Breast epithelium (tissue), 4 donors: ENCODE measurements at regions not wholly inside any gene's neighbourhood (a gene's known extent, or its start where the extent isn't known, plus 50 kb on each side); places are given as distances from the start of the nearest gene placed in this dataset.

ENCODE experiments used
- DNase-seq, 2 donors: peaks; one replicate each; pipeline ENCODE4 v3.0.0-alpha.2; 2019; ENCODE audit warnings: low spot score in 2 of 2
- H3K27ac ChIP-seq, 2 donors: fragments of 200-600 bp; sonication (generic) in 1 of 2; one replicate each; pipeline ENCODE4 v1.5.1; 2016 to 2019; ENCODE audit warnings: mild to moderate bottlenecking in 1 of 2
- H3K27me3 ChIP-seq, 2 donors: fragments of 200-600 bp; sonication (generic) in 1 of 2; one replicate each; pipeline versions ENCODE4 v1.5.1 to v1.6.0; 2017 to 2019; ENCODE audit warnings: control low read depth in 1 of 2, mild to moderate bottlenecking in 1 of 2
- H3K36me3 ChIP-seq: fragments of 200-600 bp; one replicate; pipeline ENCODE4 v1.5.1; 2019
- H3K4me1 ChIP-seq, 2 donors: fragments of 200-600 bp; sonication (generic); one replicate each; pipeline ENCODE4 v1.5.1; 2016 to 2019; ENCODE audit warnings: control low read depth in 1 of 2
- H3K4me3 ChIP-seq, 3 donors: fragments of 200-600 bp; sonication (generic); 1 replicate in 2 of 3; 2 replicates in 1 of 3; pipeline ENCODE4 v1.5.1; 2016 to 2019; ENCODE audit warnings: mild to moderate bottlenecking in 3 of 3, moderate library complexity in 2 of 3
- H3K9me3 ChIP-seq, 2 donors: fragments of 200-600 bp; sonication (generic) in 1 of 2; one replicate each; pipeline ENCODE4 v1.5.1; 2016 to 2019; ENCODE audit warnings: control low read depth in 1 of 2
- POLR2A ChIP-seq: fragments of 450-650 bp; IDR thresholded peaks from one replicate; pipeline ENCODE4 v1.6.1; 2016; ENCODE audit warnings: antibody characterized with exemption, mild to moderate bottlenecking, moderate library complexity
- POLR2AphosphoS5 ChIP-seq, 3 donors: sonication (generic); formaldehyde crosslinking; IDR thresholded peaks; one replicate each; pipeline ENCODE4 v1.6.1; 2017; ENCODE audit warnings: antibody characterized with exemption in 3 of 3
- intact Hi-C: fragments of 100-400 bp; cut with DNase I; formaldehyde crosslinking; loops from one replicate; pipeline ENCODE4 v1.15.1; 2023; ENCODE audit warnings: low total_unique reads
- TF ChIP-seq, protein P1 (sequence below), 3 donors: fragments of 450-650 bp; IDR thresholded peaks; one replicate each; pipeline ENCODE4 v1.5.1; 2016 to 2017; ENCODE audit warnings: antibody characterized with exemption in 3 of 3, mild to moderate bottlenecking in 3 of 3, moderate library complexity in 3 of 3

DNA sequence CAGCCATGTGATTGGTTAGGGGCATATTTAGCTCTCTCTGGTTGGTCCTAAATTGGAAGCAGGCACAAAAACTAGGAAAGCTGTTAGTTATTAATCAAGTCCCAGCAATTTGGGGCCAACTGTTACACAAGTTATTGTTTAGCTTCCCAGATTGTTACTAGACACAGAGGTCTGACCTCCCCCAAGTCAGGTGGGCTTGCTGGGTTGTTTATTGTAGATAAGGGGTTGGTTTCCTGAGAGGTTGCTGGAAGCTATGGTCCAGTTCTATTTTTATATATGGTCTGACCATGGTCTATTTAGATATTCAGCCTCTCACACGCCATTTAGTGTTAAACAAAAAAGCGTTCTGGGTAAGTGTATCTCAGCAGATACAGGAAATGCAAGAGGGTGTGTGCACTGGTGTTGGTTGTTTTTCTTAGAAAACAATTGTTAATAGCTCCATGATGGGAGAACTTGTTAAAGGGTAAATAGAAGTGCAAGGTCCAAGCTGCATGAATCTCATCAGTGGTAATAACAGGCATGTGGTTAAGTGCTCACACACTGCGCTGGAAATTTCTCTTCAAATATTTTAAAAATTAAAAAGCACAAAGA, 150.0 kb downstream of the RAP2A start:
- H3K9me3 ChIP-seq, result no peaks in the 10 kb centered on the region
- TF ChIP-seq POLR2A, result no peak
- TF ChIP-seq POLR2AphosphoS5 (IDR thresholded peaks at IDR 0.05), result no peak
- TF ChIP-seq, protein P1, sequence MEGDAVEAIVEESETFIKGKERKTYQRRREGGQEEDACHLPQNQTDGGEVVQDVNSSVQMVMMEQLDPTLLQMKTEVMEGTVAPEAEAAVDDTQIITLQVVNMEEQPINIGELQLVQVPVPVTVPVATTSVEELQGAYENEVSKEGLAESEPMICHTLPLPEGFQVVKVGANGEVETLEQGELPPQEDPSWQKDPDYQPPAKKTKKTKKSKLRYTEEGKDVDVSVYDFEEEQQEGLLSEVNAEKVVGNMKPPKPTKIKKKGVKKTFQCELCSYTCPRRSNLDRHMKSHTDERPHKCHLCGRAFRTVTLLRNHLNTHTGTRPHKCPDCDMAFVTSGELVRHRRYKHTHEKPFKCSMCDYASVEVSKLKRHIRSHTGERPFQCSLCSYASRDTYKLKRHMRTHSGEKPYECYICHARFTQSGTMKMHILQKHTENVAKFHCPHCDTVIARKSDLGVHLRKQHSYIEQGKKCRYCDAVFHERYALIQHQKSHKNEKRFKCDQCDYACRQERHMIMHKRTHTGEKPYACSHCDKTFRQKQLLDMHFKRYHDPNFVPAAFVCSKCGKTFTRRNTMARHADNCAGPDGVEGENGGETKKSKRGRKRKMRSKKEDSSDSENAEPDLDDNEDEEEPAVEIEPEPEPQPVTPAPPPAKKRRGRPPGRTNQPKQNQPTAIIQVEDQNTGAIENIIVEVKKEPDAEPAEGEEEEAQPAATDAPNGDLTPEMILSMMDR (IDR thresholded peaks at IDR 0.05), result no peak
- H3K36me3 ChIP-seq, result no peaks in the 10 kb centered on the region
- H3K4me3 ChIP-seq, result no peak overlapping the region
- intact Hi-C loops, result loop anchor here (1.0 kb wide), 1 partner anchor 9 kb away; no protein-coding TSS in a partner anchor
- no peaks in the 10 kb centered on the region for H3K4me1 ChIP-seq
- H3K27ac ChIP-seq, result no peak overlapping the region
- no peak for DNase-seq
- no peaks in the 10 kb centered on the region for H3K27me3 ChIP-seq

DNA sequence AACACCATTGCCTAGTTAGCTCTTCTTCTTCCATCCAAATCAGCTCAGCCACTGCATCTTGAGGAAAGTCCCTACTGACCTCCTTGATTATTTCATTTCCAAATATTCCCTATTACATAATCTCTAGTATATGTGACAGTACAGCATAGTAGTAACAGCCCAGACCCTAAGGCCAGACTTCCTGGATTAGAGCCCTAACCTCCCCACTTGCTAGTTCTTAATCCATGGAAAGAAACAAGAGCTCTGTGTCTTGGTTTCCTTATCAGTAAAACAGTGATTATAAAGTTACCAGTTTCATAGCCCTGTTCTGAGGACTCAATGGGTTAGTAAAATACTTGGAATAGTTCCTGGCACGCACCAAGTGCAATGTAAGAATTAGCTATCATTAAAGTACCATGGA, 153.0 kb downstream of the RAP2A start:
- Histone ChIP-seq H3K27ac (no peak overlapping the region), H3K4me3 (no peak overlapping the region), H3K27me3 (no peaks in the 10 kb centered on the region), H3K36me3 (no peaks in the 10 kb centered on the region), H3K4me1 (no peaks in the 10 kb centered on the region), H3K9me3 (no peaks in the 10 kb centered on the region)
- intact Hi-C loops, result no loop called here
- no peak for DNase-seq
- TF ChIP-seq, protein P1 (IDR thresholded peaks at IDR 0.05), result no peak
- no peak for TF ChIP-seq POLR2AphosphoS5 (IDR thresholded peaks at IDR 0.05)
- no peak for TF ChIP-seq POLR2A

DNA sequence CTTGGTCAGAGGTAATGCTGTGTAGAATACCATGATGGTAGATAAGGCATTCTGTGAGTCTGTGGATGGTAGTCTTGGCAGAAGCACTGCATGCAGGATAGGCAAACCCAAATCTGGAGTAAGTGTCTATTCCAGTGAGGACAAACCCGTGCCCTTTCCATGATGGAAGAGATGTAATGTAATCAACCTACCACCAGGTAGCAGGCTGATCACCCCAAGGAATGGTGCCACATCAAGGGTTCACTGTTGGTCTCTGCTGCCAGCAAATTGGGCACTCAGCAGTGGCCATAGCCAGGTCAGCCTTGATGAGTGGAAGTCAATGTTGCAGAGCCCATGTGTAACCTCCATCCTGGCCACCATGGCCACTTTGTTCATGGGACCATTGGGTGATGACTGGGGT, 155.0 kb downstream of the RAP2A start:
- H3K9me3 ChIP-seq, result no peaks in the 10 kb centered on the region
- TF ChIP-seq, protein P1 (IDR thresholded peaks at IDR 0.05), result no peak
- no peak for TF ChIP-seq POLR2AphosphoS5 (IDR thresholded peaks at IDR 0.05)
- no peak for TF ChIP-seq POLR2A
- no peaks in the 10 kb centered on the region for H3K4me1 ChIP-seq
- H3K4me3 ChIP-seq, result no peak overlapping the region
- no peaks in the 10 kb centered on the region for H3K27me3 ChIP-seq
- no peaks in the 10 kb centered on the region for H3K36me3 ChIP-seq
- intact Hi-C loops, result no loop called here
- no peak overlapping the region for H3K27ac ChIP-seq
- DNase-seq, result no peak

DNA sequence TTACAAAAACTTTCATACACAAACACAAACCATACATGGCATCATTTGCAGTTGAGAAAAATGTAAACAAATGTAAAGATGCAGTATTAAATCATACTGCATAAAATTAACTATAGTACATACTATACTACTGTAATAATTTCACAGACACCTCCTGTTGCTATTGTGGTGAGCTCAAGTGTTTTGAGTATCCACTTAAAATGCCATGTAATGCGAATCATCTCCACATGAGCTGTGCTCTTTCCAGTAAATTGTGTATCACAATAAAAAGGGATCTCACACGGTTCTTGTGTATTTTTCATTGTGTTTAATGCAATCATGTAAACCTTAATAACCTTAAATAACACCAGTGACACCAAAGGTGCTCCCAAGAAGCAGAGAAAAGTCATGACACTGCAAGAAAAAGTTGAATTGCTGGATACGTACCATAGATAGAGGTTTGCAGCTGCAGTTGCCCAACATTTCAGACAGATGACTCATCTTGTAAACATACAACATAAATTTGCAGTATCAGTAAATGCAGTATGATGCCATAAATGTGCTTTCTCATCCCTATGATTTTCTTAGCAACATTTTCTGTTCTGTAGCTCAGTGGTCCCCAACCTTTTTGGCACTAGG, 166.6 kb downstream of the RAP2A start:
- Histone ChIP-seq H3K4me1 (no peaks in the 10 kb centered on the region), H3K4me3 (no peak overlapping the region), H3K36me3 (no peaks in the 10 kb centered on the region), H3K9me3 (peaks cover 4 to 8% of the 10 kb centered on the region in 2 donors), H3K27ac (no peak overlapping the region), H3K27me3 (no peaks in the 10 kb centered on the region)
- intact Hi-C loops, result no loop called here
- TF ChIP-seq, protein P1 (IDR thresholded peaks at IDR 0.05), result no peak
- no peak for TF ChIP-seq POLR2AphosphoS5 (IDR thresholded peaks at IDR 0.05)
- TF ChIP-seq POLR2A, result no peak
- no peak for DNase-seq

DNA sequence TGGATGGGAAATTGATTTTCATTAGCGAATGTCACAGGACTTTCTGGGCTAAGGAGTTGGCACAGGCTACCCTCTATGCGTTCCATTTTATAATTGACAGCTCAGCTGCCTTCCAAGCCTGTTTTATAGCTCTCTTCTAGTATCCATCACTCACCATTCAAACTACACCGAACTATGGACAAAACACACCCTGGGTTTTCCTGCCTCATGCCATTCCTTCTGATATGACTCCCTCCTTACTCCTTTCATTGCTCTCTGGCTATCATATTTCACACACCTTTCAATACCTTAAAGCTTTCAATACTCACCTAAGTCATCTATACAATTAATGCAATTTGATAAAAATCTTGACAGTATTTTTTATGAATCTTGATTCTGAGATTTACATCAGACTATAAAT, 181.3 kb downstream of the RAP2A start:
- Histone ChIP-seq H3K27me3 (no peaks in the 10 kb centered on the region), H3K27ac (no peak overlapping the region), H3K4me3 (no peak overlapping the region), H3K4me1 (no peaks in the 10 kb centered on the region), H3K36me3 (no peaks in the 10 kb centered on the region), H3K9me3 (no peaks in the 10 kb centered on the region)
- no peak for TF ChIP-seq POLR2AphosphoS5 (IDR thresholded peaks at IDR 0.05)
- TF ChIP-seq, protein P1 (IDR thresholded peaks at IDR 0.05), result no peak
- intact Hi-C loops, result no loop called here
- no peak for DNase-seq
